ENCODE measurements at regions not wholly inside any gene's neighbourhood (a gene's known extent, or its start where the extent isn't known, plus 50 kb on each side); places are given as distances from the start of the nearest gene placed in this dataset.
"Not testable (repeated sequence)": the region's sequence is repeated elsewhere in the genome, so short reads cannot be mapped to it uniquely, and the experiment has no call there.

GRCh38 chr3:144866476-144866875, 894.9 kb downstream of the DIPK2A start:
- ATAC-seq (replicated peaks in 1 of 2), result no peak
- DNase-seq, result no peak
- H3K4me1 Mint-ChIP-seq (ENCODE audit: low read depth), result no peaks in the 10 kb centered on the region
- no peaks in the 10 kb centered on the region for H3K36me3 Mint-ChIP-seq (ENCODE audit: insufficient read depth in 2 of 2)
- H3K27me3 Mint-ChIP-seq (ENCODE audit: low read depth), result no peaks in the 10 kb centered on the region
- H3K27ac Mint-ChIP-seq, result no peak overlapping the region
- no peak overlapping the region for H3K4me3 Mint-ChIP-seq
- peaks cover 2 to 4% of the 10 kb centered on the region in 2 donors for H3K9me3 Mint-ChIP-seq

GRCh38 chr3:144868506-144868905, 896.9 kb downstream of the DIPK2A start:
- ATAC-seq (replicated peaks in 1 of 2) (no peak), DNase-seq (no peak)
- Mint-ChIP-seq H3K4me3 (no peak overlapping the region), H3K27ac (no peak overlapping the region), H3K4me1 (ENCODE audit: low read depth) (no peaks in the 10 kb centered on the region), H3K36me3 (ENCODE audit: insufficient read depth in 2 of 2) (no peaks in the 10 kb centered on the region), H3K9me3 (peaks cover 2 to 4% of the 10 kb centered on the region in 2 donors), H3K27me3 (ENCODE audit: low read depth) (no peaks in the 10 kb centered on the region)

- Mint-ChIP-seq H3K4me3 (no peak overlapping the region), H3K27me3 (ENCODE audit: low read depth) (no peaks in the 10 kb centered on the region), H3K4me1 (ENCODE audit: low read depth) (no peaks in the 10 kb centered on the region), H3K9me3 (peaks cover 0 to 7% of the 10 kb centered on the region in 2 donors), H3K27ac (no peak overlapping the region), H3K36me3 (ENCODE audit: insufficient read depth in 2 of 2) (no peaks in the 10 kb centered on the region)
- no peak for ATAC-seq (replicated peaks in 1 of 2)
- DNase-seq, result no peak
Observed at GRCh38 chr3:144873066-144873465, 901.4 kb downstream of the DIPK2A start.

- H3K27me3 Mint-ChIP-seq (ENCODE audit: low read depth), result no peaks in the 10 kb centered on the region
- no peaks in the 10 kb centered on the region for H3K36me3 Mint-ChIP-seq (ENCODE audit: insufficient read depth in 2 of 2)
- ATAC-seq (replicated peaks in 1 of 2), result no peak
- H3K27ac Mint-ChIP-seq, result no peak overlapping the region
- peaks cover 0 to 3% of the 10 kb centered on the region in 2 donors for H3K9me3 Mint-ChIP-seq
- no peak overlapping the region for H3K4me3 Mint-ChIP-seq
- no peaks in the 10 kb centered on the region for H3K4me1 Mint-ChIP-seq (ENCODE audit: low read depth)
- DNase-seq, result no peak
Observed at GRCh38 chr3:144875211-144875610, 903.6 kb downstream of the DIPK2A start.

DNA sequence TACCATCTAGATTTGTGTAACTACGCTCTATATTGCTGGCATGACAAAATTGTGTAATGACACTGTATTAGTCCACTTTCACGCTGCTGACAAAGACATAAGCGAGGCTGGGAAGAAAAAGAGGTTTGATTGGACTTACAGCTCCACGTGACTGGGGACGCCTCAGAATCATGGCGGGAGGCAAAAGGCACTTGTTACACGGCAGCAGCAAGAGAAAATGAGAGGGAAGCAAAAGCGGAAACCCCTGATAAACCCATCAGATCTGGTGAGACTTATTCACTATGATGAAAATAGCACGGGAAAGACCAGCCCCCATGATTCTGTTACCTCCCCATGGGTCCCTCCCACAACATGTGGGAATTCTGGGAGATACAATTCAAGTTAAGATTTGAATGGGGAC, 905.7 kb downstream of the DIPK2A start:
- Mint-ChIP-seq H3K27me3 (ENCODE audit: low read depth) (no peaks in the 10 kb centered on the region), H3K36me3 (ENCODE audit: insufficient read depth in 2 of 2) (no peaks in the 10 kb centered on the region), H3K27ac (no peak overlapping the region), H3K4me1 (ENCODE audit: low read depth) (no peaks in the 10 kb centered on the region), H3K9me3 (peaks cover 2 to 3% of the 10 kb centered on the region in 2 donors), H3K4me3 (no peak overlapping the region)
- ATAC-seq (replicated peaks in 1 of 2), result no peak
- DNase-seq, result no peak

GRCh38 chr3:144879701-144880100, 908.1 kb downstream of the DIPK2A start:
- Mint-ChIP-seq H3K4me3 (no peak overlapping the region), H3K9me3 (peaks cover 2% of the 10 kb centered on the region in 2 donors), H3K27ac (no peak overlapping the region), H3K4me1 (ENCODE audit: low read depth) (no peaks in the 10 kb centered on the region), H3K36me3 (ENCODE audit: insufficient read depth in 2 of 2) (peaks cover 0 to 2% of the 10 kb centered on the region in 2 donors), H3K27me3 (ENCODE audit: low read depth) (no peaks in the 10 kb centered on the region)
- ATAC-seq (replicated peaks in 1 of 2) (no peak), DNase-seq (no peak)

DNA sequence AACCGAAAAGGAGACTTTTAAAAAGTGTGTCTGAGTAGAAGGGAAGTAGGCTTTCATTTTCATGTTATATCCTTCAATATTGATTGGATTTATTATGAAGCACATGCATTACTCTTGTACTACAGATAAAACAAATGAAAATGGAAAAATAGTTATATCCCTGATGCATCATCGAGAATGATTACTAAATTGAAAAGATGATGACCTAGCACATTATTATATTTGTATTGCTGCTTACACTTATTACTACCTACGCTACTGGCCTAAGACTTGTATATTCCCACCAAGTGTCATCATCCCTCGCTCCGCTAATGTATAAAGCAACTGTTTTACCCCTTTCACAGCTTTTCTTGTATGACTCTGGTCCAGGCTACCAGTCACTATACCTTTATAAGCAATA, 922.4 kb downstream of the DIPK2A start:
- Mint-ChIP-seq H3K27ac (no peak overlapping the region), H3K4me3 (no peak overlapping the region), H3K9me3 (peaks cover 1 to 7% of the 10 kb centered on the region in 2 donors), H3K27me3 (ENCODE audit: low read depth) (no peaks in the 10 kb centered on the region), H3K4me1 (ENCODE audit: low read depth) (no peaks in the 10 kb centered on the region), H3K36me3 (ENCODE audit: insufficient read depth in 2 of 2) (no peaks in the 10 kb centered on the region)
- DNase-seq (no peak), ATAC-seq (replicated peaks in 1 of 2) (no peak)

- no peaks in the 10 kb centered on the region for H3K36me3 Mint-ChIP-seq (ENCODE audit: insufficient read depth in 2 of 2)
Observed at GRCh38 chr3:144894576-144894975, 923.0 kb downstream of the DIPK2A start.

GRCh38 chr3:144900366-144900765, 928.7 kb downstream of the DIPK2A start:
- Mint-ChIP-seq H3K27ac (no peak overlapping the region), H3K9me3 (peaks cover 5 to 12% of the 10 kb centered on the region in 2 donors), H3K4me1 (ENCODE audit: low read depth) (no peaks in the 10 kb centered on the region), H3K4me3 (no peak overlapping the region), H3K27me3 (ENCODE audit: low read depth) (no peaks in the 10 kb centered on the region), H3K36me3 (ENCODE audit: insufficient read depth in 2 of 2) (peaks cover 2% of the 10 kb centered on the region in 2 donors)
- DNase-seq (no peak), ATAC-seq (replicated peaks in 1 of 2) (no peak)

More at GRCh38 chr3:144894576-144894975, 923.0 kb downstream of the DIPK2A start:
- no peak overlapping the region for H3K4me3 Mint-ChIP-seq
- H3K27me3 Mint-ChIP-seq (ENCODE audit: low read depth), result no peaks in the 10 kb centered on the region
- DNase-seq, result no peak
- ATAC-seq (replicated peaks in 1 of 2), result no peak
- no peak overlapping the region for H3K27ac Mint-ChIP-seq
- H3K4me1 Mint-ChIP-seq (ENCODE audit: low read depth), result no peaks in the 10 kb centered on the region
- peaks cover 1 to 5% of the 10 kb centered on the region in 2 donors for H3K9me3 Mint-ChIP-seq

GRCh38 chr3:144907581-144907980, 936.0 kb downstream of the DIPK2A start:
- not testable (repeated sequence) for H3K27me3 Mint-ChIP-seq (ENCODE audit: low read depth); H3K27ac Mint-ChIP-seq; H3K9me3 Mint-ChIP-seq; DNase-seq; H3K4me3 Mint-ChIP-seq; ATAC-seq (replicated peaks in 1 of 2); H3K36me3 Mint-ChIP-seq (ENCODE audit: insufficient read depth in 2 of 2); H3K4me1 Mint-ChIP-seq (ENCODE audit: low read depth)

- no peak overlapping the region for H3K27ac Mint-ChIP-seq
- ATAC-seq (replicated peaks in 1 of 2), result no peak
- DNase-seq, result no peak
- H3K27me3 Mint-ChIP-seq (ENCODE audit: low read depth), result no peaks in the 10 kb centered on the region
- H3K36me3 Mint-ChIP-seq (ENCODE audit: insufficient read depth in 2 of 2), result no peaks in the 10 kb centered on the region
- H3K4me1 Mint-ChIP-seq (ENCODE audit: low read depth), result no peaks in the 10 kb centered on the region
- no peak overlapping the region for H3K4me3 Mint-ChIP-seq
- H3K9me3 Mint-ChIP-seq, result peaks cover 0 to 4% of the 10 kb centered on the region in 2 donors
Observed at GRCh38 chr3:144912968-144913367, 941.3 kb downstream of the DIPK2A start.

DNA sequence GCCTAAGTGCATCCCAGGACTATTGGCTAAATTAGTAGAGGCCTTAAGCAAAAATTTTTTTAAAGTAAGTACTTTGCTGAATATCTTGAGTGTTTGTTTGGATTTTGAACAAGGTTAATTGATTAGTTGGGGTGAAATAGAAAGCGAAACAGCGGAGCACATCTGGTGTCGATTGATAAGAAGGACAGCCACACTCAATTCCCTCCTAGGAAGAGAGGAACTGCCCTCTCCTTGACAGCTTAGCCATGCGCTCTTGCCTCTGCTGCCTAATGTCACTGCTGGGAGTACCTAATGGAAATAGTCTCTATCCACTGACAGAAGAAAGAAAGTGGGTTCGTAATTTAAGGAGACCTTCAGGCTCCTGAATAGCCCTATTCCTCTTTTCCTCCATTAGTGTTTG, 943.6 kb downstream of the DIPK2A start:
- Mint-ChIP-seq H3K27me3 (ENCODE audit: low read depth) (no peaks in the 10 kb centered on the region), H3K4me3 (no peak overlapping the region), H3K27ac (no peak overlapping the region), H3K9me3 (peaks cover 0 to 2% of the 10 kb centered on the region in 2 donors), H3K4me1 (ENCODE audit: low read depth) (no peaks in the 10 kb centered on the region), H3K36me3 (ENCODE audit: insufficient read depth in 2 of 2) (no peaks in the 10 kb centered on the region)
- ATAC-seq (replicated peaks in 1 of 2) (no peak), DNase-seq (no peak)

- H3K27me3 Mint-ChIP-seq (ENCODE audit: low read depth), result no peaks in the 10 kb centered on the region
- no peak overlapping the region for H3K27ac Mint-ChIP-seq
- no peak for DNase-seq
- H3K4me3 Mint-ChIP-seq, result no peak overlapping the region
- H3K4me1 Mint-ChIP-seq (ENCODE audit: low read depth), result no peaks in the 10 kb centered on the region
- no peak for ATAC-seq (replicated peaks in 1 of 2)
- H3K36me3 Mint-ChIP-seq (ENCODE audit: insufficient read depth in 2 of 2), result no peaks in the 10 kb centered on the region
- H3K9me3 Mint-ChIP-seq, result peaks cover 3% of the 10 kb centered on the region in 2 donors
Observed at GRCh38 chr3:144921710-144922109, 950.1 kb downstream of the DIPK2A start.

DNA sequence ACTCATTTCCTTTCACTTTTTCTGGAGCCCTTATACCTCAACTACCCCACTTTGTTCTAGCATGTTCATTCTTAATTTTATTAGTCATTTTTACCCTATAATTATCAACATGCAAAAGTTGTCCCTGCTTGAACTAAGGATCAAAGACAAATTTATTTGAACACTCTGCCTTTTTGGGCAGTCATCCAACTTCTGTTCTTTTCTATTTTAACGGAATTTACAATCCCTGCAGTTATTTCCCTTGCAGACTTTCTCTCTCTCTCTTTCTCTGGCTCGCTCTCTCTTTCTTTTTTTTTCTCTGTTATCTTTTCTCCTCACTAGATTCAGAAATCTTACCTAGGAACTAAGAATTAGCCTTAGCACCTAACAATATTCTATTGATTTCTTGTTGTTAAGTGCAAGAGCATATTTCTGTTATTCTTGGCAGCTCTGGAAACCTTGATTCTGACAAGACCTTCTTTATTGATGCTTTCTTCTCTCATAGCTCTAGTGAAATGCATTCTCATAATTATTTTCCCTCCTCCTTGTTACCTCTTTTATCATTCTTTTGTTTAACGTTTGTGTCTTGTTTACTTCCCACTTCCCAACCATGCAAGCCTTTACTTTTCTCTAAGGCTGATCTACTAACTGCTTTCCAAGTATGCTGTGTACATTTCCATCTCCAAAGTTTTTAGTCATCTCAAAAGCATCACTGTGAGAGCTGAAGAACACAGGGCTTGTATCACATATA, 951.6 kb downstream of the DIPK2A start:
- no peak overlapping the region for H3K27ac Mint-ChIP-seq
- no peaks in the 10 kb centered on the region for H3K36me3 Mint-ChIP-seq (ENCODE audit: insufficient read depth in 2 of 2)
- H3K4me1 Mint-ChIP-seq (ENCODE audit: low read depth), result no peaks in the 10 kb centered on the region
- H3K27me3 Mint-ChIP-seq (ENCODE audit: low read depth), result no peaks in the 10 kb centered on the region
- no peak for DNase-seq
- ATAC-seq (replicated peaks in 1 of 2), result no peak
- no peak overlapping the region for H3K4me3 Mint-ChIP-seq
- H3K9me3 Mint-ChIP-seq, result peaks cover 3% of the 10 kb centered on the region in 2 donors

Measured in activated T-cell treated with anti-CD3 and anti-CD28 coated beads, Interleukin-2, amount 50 U/mL, for 72 hours (primary cell).